CD14-positive monocyte (primary cell): ENCODE measurements at regions not wholly inside any gene's neighbourhood (a gene's known extent, or its start where the extent isn't known, plus 50 kb on each side); places are given as distances from the start of the nearest gene placed in this dataset.

Experiments used
- DNase-seq, 3 donors: peaks; one replicate each; pipeline ENCODE4 v3.0.0-alpha.2; 2011 to 2022
- H2AFZ ChIP-seq: 2 replicates; pipeline ENCODE4 v1.6.0; 2012; ENCODE audit warnings: mild to moderate bottlenecking, low read depth, low read length, inconsistent platforms; ENCODE audit not compliant: insufficient read depth, poor library complexity, severe bottlenecking
- H3K27ac ChIP-seq, 2 donors: 1 replicate in 1 of 2; 2 replicates in 1 of 2; pipeline ENCODE4 v1.5.1; 2012 to 2013; ENCODE audit warnings: low read length in 2 of 2, control low read depth in 1 of 2, inconsistent platforms in 1 of 2, low read depth in 1 of 2, mild to moderate bottlenecking in 1 of 2
- H3K27me3 ChIP-seq, 2 donors: one replicate each; pipeline versions ENCODE4 v1.6.0 to v1.6.1; 2011 to 2013; ENCODE audit warnings: low read length in 2 of 2; ENCODE audit not compliant: control insufficient read depth in 2 of 2, insufficient read depth in 2 of 2
- H3K36me3 ChIP-seq, 2 donors: replicated peaks in 1 of 2; 1 replicate in 1 of 2; 2 replicates in 1 of 2; pipeline versions ENCODE4 v1.5.1 to v1.6.1; 2012 to 2013; ENCODE audit warnings: low read length in 2 of 2, control low read depth in 1 of 2, inconsistent platforms in 1 of 2, mild to moderate bottlenecking in 1 of 2; ENCODE audit not compliant: insufficient read depth in 2 of 2, control insufficient read depth in 1 of 2
- H3K4me1 ChIP-seq, 2 donors: 1 replicate in 1 of 2; 2 replicates in 1 of 2; pipeline versions ENCODE4 v1.5.1 to v1.6.1; 2012 to 2013; ENCODE audit warnings: low read length in 2 of 2, control low read depth in 1 of 2, inconsistent platforms in 1 of 2, mild to moderate bottlenecking in 1 of 2, moderate library complexity in 1 of 2; ENCODE audit not compliant: insufficient read depth in 2 of 2, control insufficient read depth in 1 of 2
- H3K4me2 ChIP-seq: replicated peaks from 2 replicates; pipeline ENCODE3; 2012; ENCODE audit warnings: low read length, moderate library complexity, mild to moderate bottlenecking; ENCODE audit not compliant: poor library complexity, severe bottlenecking; ENCODE audit errors: extremely low read depth
- H3K4me3 ChIP-seq, 3 experiments: fragments of 200-600 bp in 1 of 3; sonication (generic) in 1 of 3; replicated peaks in 1 of 3; 1 replicate in 2 of 3; 2 replicates in 1 of 3; pipeline ENCODE4 v1.5.1; 2011 to 2013; ENCODE audit warnings: low read length in 3 of 3, mild to moderate bottlenecking in 3 of 3, control low read depth in 2 of 3, low read depth in 2 of 3, inconsistent platforms in 1 of 3, moderate library complexity in 1 of 3
- H3K79me2 ChIP-seq: 2 replicates; pipeline ENCODE4 v1.6.0; 2012; ENCODE audit warnings: mild to moderate bottlenecking, control low read depth, inconsistent platforms, low read length, moderate library complexity; ENCODE audit not compliant: insufficient read depth
- H3K9ac ChIP-seq: 2 replicates; pipeline ENCODE4 v1.6.0; 2017; ENCODE audit warnings: low read length, mild to moderate bottlenecking; ENCODE audit not compliant: insufficient read depth, poor library complexity, severe bottlenecking
- H3K9me3 ChIP-seq, 2 donors: replicated peaks in 1 of 2; 1 replicate in 1 of 2; 2 replicates in 1 of 2; pipeline versions ENCODE4 v1.5.1 to v1.6.1; 2012 to 2013; ENCODE audit warnings: low read length in 2 of 2, control low read depth in 1 of 2; ENCODE audit not compliant: control insufficient read depth in 1 of 2, insufficient read depth in 1 of 2
- H4K20me1 ChIP-seq: 2 replicates; pipeline ENCODE4 v1.6.0; 2012; ENCODE audit warnings: mild to moderate bottlenecking, low read length, control low read depth, moderate library complexity; ENCODE audit not compliant: insufficient read depth
- H3K27ac Mint-ChIP-seq, 7 donors: one replicate each; pipeline ENCODE4 v1.8.0; 2020; ENCODE audit warnings: mild to moderate bottlenecking in 7 of 7, mixed read lengths in 7 of 7, moderate library complexity in 6 of 7, inconsistent platforms in 2 of 7
- H3K27me3 Mint-ChIP-seq, 3 donors: one replicate each; pipeline ENCODE4 v1.8.0; 2021 to 2022; ENCODE audit warnings: low read depth in 3 of 3, mild to moderate bottlenecking in 3 of 3, mixed read lengths in 3 of 3, moderate library complexity in 3 of 3, inconsistent platforms in 1 of 3
- H3K36me3 Mint-ChIP-seq, 2 donors: one replicate each; pipeline ENCODE4 v1.8.0; 2020; ENCODE audit warnings: mixed read lengths in 2 of 2, inconsistent platforms in 1 of 2, mild to moderate bottlenecking in 1 of 2
- H3K4me1 Mint-ChIP-seq: one replicate; pipeline ENCODE4 v1.8.0; 2020; ENCODE audit warnings: mild to moderate bottlenecking, mixed read lengths
- H3K4me3 Mint-ChIP-seq, 2 donors: one replicate each; pipeline ENCODE4 v1.8.0; 2020; ENCODE audit warnings: mild to moderate bottlenecking in 2 of 2, mixed read lengths in 2 of 2, moderate library complexity in 1 of 2
- H3K9me3 Mint-ChIP-seq, 7 donors: one replicate each; pipeline ENCODE4 v1.8.0; 2020 to 2022; ENCODE audit warnings: mixed read lengths in 7 of 7, mild to moderate bottlenecking in 6 of 7, moderate library complexity in 6 of 7, inconsistent platforms in 2 of 7
- WGBS: methylation state at CpG from one replicate; pipeline ENCODE4 v1.1.5; 2013; ENCODE audit warnings: missing lambda C conversion rate; ENCODE audit not compliant: insufficient coverage; 5-methylcytosine and 5-hydroxymethylcytosine counted together
- intact Hi-C, 2 donors: fragments of 100-400 bp; cut with micrococcal nuclease; formaldehyde crosslinking; loops; one replicate each; pipeline versions ENCODE4 v1.15.0 to v1.15.1; 2023
- TF ChIP-seq, protein P1 (sequence below): fragments of 200-600 bp; IDR thresholded peaks from one replicate; pipeline ENCODE4 v1.8.0; 2022; ENCODE audit warnings: antibody characterized with exemption, mild to moderate bottlenecking

DNA sequence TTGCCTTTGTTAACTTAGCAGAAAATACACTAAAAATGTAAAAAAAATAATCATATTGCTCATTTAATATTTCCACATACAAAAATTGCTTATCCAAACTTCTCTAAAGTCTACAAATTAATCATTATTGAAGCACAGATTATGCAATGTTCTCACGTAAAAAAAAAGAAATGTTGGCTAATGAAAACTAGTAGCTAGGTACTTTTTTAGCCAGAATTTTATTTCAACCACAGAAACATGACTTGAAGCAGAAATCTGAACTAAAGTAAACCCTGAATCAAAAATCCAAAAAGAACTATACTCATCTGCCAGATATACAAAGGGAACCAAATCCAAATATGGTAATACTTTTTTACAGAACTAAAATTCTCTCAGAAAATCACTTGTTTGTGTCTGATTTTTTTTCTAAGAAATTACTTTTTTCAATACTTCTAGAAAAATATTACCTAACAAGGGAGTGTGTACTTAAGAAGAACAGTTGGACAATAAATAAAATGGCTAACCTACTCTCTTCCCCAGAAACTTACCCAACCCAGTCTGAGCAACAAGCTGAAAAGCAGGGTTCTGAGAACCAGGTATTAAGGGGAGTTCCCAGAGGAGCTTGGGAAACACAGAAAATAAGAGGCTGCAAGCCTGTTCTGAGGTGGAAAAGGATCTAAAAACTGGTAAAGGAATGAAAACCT lies 78.4 kb upstream of the RAP1B start:
- peaks cover 4 to 8% of the 10 kb centered on the region in 2 donors for H3K9me3 ChIP-seq
- peak; percentile 47 to 57 (median 53) for DNase-seq
- no peak overlapping the region for H3K9ac ChIP-seq
- no peaks in the 10 kb centered on the region for H3K79me2 ChIP-seq
- H3K4me1 ChIP-seq, result peaks cover 3 to 25% of the 10 kb centered on the region in 2 donors
- no peaks in the 10 kb centered on the region for H3K36me3 ChIP-seq
- peak overlapping the region; percentile 5 to 75 (median 50) for H3K27ac Mint-ChIP-seq
- WGBS, result no CpG with 5 or more reads among the region's 1 CpG
- no peak overlapping the region for H3K4me3 Mint-ChIP-seq
- peaks cover 2 to 7% (median 5%) of the 10 kb centered on the region in 7 donors for H3K9me3 Mint-ChIP-seq
- no peak overlapping the region for H3K4me2 ChIP-seq
- H4K20me1 ChIP-seq, result no peaks in the 10 kb centered on the region
- no peaks in the 10 kb centered on the region for H3K36me3 Mint-ChIP-seq
- no peak overlapping the region for H3K4me3 ChIP-seq
- peaks cover 0 to 3% (median 3%) of the 10 kb centered on the region in 3 donors for H3K27me3 Mint-ChIP-seq
- H3K4me1 Mint-ChIP-seq, result peaks cover 16% of the 10 kb centered on the region
- intact Hi-C loops, result no loop called here
- H2AFZ ChIP-seq, result no peak overlapping the region
- TF ChIP-seq, protein P1, sequence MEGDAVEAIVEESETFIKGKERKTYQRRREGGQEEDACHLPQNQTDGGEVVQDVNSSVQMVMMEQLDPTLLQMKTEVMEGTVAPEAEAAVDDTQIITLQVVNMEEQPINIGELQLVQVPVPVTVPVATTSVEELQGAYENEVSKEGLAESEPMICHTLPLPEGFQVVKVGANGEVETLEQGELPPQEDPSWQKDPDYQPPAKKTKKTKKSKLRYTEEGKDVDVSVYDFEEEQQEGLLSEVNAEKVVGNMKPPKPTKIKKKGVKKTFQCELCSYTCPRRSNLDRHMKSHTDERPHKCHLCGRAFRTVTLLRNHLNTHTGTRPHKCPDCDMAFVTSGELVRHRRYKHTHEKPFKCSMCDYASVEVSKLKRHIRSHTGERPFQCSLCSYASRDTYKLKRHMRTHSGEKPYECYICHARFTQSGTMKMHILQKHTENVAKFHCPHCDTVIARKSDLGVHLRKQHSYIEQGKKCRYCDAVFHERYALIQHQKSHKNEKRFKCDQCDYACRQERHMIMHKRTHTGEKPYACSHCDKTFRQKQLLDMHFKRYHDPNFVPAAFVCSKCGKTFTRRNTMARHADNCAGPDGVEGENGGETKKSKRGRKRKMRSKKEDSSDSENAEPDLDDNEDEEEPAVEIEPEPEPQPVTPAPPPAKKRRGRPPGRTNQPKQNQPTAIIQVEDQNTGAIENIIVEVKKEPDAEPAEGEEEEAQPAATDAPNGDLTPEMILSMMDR, result no peak
- no peaks in the 10 kb centered on the region for H3K27me3 ChIP-seq
- H3K27ac ChIP-seq, result peak overlapping the region in 1 of 2 donors; percentile 8

- Mint-ChIP-seq H3K4me3 (no peak overlapping the region), H3K27ac (peak overlapping the region; percentile 0 to 81 (median 56)), H3K36me3 (no peaks in the 10 kb centered on the region), H3K9me3 (peaks cover 2 to 7% (median 5%) of the 10 kb centered on the region in 7 donors), H3K4me1 (peaks cover 16% of the 10 kb centered on the region), H3K27me3 (peaks cover 0 to 3% (median 3%) of the 10 kb centered on the region in 3 donors)
- Histone ChIP-seq H3K4me1 (peaks cover 3 to 25% of the 10 kb centered on the region in 2 donors), H3K4me2 (no peak overlapping the region), H3K4me3 (no peak overlapping the region), H3K36me3 (no peaks in the 10 kb centered on the region), H2AFZ (no peak overlapping the region), H3K27ac (no peak overlapping the region), H3K79me2 (no peaks in the 10 kb centered on the region), H4K20me1 (no peaks in the 10 kb centered on the region), H3K27me3 (no peaks in the 10 kb centered on the region), H3K9ac (no peak overlapping the region), H3K9me3 (peaks cover 4 to 8% of the 10 kb centered on the region in 2 donors)
- WGBS, result 57% methylated on average over 1 of the region's 2 CpGs
- TF ChIP-seq, protein P1, result no peak
- intact Hi-C loops, result no loop called here
- no peak for DNase-seq
Measured at GRCh38 chr12:68532887-68533248, 77.8 kb upstream of the RAP1B start.
